GM18507 (cell line): ENCODE measurements at regions not wholly inside any gene's neighbourhood (a gene's known extent, or its start where the extent isn't known, plus 50 kb on each side); places are given as distances from the start of the nearest gene placed in this dataset.

Experiments
- DNase-seq: peaks from one replicate; pipeline ENCODE4 v3.0.0; 2011; ENCODE audit warnings: low read depth; ENCODE audit not compliant: insufficient read length; ENCODE audit errors: extremely low spot score
- FAIRE-seq: peaks from 2 replicates; lab custom pipeline; 2011; peaks lifted over from hg19 to GRCh38; lab: Jason Lieb, UNC

DNA sequence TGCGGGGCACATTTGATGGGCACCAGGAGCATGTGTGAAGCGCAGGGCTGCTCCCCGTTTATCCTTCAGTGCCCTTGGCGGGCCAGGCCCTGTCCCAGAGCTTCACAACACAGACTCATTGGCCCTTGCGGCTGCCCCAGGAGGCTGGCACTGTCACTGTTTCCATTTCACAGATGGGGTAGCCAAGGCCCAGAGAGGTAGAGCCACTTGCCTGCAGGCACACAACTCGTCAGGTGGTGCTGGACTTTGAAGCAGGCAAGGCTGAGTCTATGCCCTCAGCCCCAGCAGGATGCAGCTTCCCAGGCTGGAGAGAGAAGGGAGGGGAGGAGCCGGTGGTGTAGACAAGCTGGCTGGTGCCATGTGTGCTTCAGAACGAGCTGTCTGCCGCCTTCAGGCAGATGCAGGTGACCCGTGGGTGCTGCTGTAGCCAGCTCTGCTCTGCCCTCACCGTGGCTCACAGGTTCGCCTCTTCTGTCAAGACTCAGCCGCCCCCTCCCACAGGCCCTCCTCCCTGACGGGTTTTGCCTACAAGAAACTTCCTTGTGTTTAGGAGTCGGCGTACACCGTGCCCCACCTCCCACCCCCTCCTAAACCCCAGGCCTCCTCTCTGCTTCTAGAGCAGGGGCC is 232.3 kb upstream of the CIBAR2 start:
- DNase-seq (no peak), FAIRE-seq (no peak)

DNA sequence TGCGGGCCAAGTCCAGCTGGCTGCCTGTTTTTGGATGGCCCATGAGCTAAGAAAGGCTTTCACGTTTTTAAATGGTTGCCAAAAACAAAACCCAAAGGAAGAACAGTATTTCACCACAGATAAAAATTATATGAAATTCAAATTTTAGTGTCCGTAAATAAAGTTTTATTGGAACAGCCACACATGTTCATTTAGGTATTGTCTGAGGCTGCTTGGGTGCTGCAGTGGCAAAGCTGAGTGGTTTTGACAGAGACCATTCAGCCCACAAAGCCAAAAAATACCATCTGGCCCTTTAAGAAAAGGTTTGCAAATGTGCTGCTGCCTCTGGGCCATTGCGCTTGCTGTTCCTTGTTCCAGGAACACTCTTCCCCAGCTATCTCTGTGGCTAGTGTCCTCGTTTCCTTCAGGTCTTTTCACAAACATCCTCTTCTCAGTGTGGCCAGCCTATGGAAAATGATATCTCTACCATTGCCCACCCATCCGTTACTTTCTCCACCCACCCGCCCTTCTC is 232.9 kb upstream of the CIBAR2 start:
- FAIRE-seq = no peak
- no peak for DNase-seq

DNA sequence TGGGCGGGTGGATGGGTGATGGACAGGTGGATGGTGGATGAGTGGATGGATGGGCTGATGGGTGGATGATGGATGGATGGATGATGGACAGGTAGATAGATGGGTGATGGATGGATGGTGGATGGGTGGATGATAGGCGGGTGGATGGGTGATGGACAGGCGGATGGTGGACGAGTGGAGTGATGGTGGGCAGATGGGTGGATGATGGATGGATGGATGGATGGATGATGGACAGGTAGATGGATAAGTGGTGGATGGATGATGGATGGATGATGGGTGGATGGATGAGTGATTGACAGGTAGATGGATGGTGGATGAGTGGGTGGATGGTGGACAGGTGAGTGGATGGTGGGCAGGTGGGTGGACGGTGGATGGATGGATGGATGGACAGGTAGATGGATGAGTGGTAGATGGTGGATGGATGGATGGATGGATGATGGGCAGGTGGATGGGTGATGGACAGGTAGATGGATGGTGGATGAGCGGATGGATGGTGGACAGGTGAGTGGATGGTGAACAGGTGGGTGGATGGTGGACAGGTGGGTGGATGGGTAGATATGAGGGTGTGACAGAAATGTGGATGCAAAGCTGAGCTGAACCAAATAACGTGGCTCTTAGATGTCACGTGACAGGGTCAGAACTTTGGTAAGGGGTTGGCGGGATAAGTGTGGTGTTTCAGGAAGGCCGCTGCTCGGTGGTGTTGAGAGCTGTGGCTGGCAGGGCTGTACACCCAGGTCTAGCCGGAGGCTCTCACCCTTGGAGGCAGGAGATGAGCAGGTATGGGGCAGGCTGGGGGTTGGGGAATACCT is 234.3 kb upstream of the CIBAR2 start:
- FAIRE-seq (no peak), DNase-seq (no peak)

DNA sequence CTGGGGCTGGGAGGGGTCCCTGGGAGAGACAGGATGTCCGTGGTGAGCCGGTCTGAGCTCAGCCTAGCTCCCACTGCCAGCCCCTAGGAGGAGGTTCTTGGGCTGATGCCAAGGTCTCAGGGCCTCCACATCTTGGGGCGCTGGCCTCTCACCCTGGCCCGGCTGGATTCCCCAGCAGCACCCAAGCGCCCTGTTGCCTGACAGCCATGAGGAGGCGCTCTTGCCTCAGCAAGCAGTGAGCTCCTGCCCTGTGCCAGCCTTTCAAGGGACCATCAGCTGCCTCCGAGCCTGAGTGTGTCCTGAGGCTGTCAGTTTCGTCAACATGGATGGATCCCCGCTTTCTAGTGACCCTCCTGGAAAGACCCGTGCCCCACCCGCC is 234.9 kb upstream of the CIBAR2 start:
- no peak for DNase-seq
- no peak for FAIRE-seq

DNA sequence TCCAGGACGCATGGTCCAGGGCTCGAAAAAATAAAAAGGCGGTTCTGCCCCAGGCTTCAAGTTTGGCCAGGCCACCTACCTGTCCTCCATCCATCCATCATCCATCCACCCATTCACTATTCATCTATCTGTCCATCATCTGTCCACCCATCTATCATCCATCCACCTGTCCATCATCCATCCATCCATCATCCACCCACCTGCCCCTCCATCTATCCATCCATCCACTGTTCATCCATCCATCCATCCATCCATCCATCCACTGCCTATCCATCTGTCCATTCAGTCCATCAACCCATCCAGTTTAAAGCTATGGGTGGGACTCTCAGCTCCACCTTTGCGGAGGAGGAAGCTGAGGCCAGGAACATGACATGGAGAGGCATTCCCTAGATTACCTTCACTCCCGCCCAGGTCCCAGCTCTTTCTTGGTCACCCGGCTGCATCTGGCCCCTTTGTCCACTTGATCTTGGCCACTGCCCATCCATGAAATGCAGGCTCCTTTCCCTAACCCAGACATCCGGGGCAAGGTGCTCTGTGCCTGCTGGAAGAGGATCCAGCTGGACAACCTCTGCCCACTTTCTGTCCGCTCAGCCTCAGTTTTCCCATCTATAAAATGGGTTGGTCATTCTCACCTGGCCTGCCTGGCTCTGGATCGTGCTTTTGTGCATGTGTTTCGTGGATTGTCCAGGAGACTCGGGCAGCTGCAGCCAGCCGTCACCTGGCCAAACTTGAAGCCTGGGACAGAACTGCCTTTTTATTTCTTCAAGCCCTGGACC is 236.0 kb upstream of the CIBAR2 start:
- DNase-seq (no peak), FAIRE-seq (no peak)

DNA sequence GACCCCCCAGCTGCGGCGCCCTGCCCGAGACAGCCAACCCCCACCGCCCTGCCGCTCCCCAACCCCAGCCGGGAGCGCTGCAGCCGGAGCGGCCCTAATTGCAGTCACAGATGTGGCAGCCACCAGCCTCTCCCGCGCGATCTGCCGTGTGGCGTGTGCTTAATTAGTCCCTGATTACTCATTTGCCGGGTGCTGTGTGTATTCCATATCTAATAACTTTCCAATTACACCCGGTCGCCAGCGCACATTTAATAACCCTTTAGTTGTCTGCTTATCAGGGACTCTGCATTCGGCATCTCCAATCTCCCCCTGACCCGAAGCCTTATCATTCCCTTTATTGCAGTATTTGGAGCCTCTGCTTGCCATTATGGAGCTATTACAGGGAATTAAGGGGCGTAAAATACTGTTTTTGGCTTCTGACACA is 236.7 kb upstream of the CIBAR2 start:
- no peak for FAIRE-seq

DNA sequence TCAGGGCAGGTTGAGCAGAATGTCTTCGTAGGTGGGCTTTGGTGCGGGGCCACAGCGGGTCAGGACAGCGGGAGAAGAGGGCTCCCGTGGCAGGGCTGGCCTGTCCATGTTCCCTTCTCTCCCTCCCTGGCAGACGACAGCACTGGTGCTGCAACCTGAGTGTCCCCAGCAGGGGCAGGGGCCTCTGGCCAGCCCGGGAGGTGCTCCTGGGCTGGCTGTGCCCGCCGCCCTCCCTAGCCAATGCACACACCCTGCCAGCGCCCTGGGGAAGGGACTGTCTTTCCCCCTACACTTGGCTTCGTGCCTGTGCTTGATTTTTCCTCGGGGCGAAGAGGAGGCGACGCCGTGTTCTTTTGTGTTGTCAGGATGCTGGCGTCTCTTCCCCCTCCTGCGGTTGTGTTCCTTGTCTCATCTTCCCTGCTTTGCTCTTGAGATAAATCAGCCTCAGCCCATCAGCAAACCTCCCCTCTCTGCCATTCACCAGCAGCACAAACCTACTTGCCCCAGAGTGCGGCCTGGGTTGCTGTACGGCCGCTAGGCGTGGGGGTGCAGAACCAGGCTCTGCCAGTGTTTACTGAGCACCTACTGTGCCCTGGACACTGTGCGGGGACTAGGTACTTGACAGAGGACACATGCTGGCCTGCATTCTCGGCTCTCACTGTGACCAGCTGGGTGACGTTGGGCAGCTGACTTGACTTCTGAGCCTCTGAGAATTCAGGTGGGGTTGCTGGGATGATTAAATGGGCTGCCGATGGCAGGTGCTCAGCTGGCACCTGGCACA is 237.3 kb upstream of the CIBAR2 start:
- no peak for DNase-seq

More for the DNA sequence above, 236.7 kb upstream of the CIBAR2 start:
- no peak for DNase-seq

DNA sequence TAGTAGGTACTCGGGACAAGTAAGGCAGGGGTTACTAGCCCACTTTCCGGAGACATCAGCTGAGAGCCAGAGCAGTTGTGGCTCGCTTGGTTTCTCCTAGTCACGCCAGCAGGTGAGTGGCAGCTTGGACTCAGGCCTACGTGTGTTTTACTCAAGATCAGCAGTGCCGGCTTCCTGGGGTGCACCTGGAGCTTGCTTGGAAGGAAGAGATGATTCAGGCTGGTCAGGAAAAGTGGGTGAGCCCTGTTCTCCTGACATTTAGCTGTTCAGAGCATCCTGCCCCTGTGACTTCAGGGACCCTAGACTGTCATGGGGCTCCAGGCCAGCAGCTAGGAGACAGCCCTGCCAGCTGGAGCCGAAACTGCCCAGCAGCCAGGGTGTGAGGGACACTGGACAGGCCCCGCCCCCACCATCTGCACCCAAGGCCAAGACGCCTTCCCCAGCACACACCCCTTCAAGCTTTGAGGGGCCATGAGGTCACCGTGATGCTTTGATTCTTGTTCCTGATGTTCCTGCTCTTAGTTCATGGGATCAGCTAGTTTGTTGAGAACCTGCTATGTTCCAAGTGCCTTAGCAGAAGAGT is 238.0 kb upstream of the CIBAR2 start:
- DNase-seq (no peak), FAIRE-seq (no peak)

More for the DNA sequence above, 237.3 kb upstream of the CIBAR2 start:
- FAIRE-seq = no peak

DNA sequence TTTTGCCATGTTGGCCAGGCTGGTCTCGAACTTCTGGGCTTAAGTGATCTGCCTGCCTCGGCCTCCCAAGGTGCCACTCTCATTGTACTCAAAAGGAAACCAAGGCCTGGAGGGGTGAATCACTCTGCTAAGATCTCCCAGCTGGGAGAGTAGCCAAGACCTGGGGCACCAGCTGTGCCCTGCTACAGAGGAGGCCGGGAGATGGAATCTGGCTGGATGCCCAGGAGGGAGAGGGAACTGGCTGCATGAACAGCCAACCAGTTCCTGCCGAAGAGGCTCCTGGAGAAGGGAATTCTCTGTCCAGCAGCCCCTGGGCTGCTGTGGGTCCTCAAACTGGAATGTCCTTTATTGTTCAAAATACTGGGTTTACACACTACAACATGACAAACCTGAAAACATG is 238.7 kb upstream of the CIBAR2 start:
- DNase-seq (no peak), FAIRE-seq (no peak)

DNA sequence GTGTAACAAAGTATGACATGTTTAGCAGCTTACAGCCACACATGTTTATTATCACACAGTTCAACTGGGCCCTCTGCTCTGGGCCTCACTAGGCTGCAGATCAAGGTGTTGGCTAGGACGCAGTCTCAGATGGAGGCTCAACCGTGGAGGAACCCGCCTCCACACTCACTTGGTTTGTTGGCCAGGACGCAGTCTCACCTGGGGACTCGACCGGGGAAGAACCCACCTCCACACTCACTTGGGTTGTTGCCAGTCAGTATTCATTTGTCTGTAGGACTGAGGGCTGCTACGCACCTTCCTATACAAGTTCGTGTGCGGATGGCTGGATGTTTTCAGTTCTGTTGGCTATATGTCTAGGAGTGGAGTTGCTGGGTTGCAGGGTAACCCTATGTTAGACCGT is 240.7 kb upstream of the CIBAR2 start:
- FAIRE-seq (no peak), DNase-seq (no peak)

DNA sequence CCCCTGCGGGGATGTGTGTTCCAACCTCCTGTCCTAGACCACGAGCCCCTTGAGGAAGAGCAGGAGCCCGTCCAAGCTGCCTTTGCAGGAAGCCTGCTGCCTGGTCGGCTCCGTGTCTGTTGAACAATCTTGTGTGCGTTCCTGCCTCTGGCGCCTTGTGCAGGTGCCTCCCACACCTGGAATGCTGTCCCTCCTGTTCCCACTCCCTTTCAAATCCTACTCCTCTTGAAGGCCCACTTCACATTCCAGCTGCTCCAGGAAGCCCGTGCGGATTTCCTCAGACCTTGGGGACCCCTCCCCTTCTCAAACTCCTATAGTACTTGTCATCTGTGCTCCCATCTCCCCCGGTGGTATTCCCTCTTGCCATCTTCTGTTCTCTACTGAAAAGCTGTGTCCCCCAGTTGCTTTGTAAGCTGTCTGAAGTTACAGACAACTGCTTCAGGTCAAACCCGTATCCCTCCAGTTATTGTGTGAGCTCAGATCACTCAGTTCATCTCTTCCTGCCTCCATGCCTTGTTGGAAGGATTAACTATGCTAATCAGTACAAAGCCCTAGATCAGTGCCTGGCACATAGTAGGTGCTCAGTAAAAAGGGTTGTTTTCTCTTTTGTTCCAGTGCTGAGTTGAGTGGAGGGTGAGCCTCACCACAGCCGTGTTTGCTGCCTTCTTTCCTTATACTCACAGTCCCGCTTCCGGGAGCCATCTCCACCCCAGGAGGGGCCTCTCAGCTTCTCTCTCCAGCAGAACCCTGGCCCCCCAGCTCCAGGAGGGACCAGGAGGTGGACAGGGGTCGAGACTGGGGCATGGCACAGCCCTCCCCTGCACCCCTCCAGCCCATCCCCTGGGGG is 241.8 kb upstream of the CIBAR2 start:
- DNase-seq (no peak), FAIRE-seq (no peak)

DNA sequence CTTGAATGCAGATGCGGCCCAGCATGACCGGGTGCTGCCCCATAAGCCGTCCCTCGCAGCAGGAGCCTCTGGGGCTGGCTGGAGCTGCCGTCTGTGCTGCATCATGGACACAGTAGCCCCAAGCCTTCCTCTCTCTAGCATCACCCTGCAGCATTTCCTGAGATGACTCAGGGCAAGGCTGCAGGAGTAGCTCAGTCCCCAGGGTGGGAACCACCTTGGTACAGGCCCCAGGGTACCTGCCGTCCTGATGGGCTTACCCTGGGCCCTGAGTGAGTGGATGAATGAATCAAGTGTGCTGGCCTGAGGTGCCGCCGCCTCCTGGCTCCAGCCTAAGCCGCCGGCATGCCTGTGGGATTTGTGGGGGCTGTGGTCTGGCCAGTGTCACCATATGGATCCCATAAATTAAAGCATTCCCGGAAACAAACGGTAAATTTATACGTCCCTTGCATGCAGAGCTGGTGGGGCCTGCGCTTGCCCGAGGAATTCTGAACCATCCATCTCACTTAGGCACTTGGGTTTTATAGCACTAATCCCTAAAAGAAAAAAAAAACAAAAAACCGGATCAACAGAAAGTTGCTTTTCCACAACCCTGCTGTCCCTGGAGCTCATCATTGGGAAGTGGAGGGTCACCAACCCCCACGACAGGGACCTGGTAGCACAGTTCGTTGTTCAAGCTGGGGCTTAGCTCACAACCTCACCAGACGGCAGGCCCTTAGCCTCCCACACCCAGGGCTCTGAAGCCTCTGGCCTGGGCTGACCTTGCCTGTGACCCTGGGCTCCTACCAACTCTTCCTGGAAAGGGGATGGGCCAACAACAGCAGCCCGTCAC is 242.6 kb upstream of the CIBAR2 start:
- no peak for FAIRE-seq
- no peak for DNase-seq

DNA sequence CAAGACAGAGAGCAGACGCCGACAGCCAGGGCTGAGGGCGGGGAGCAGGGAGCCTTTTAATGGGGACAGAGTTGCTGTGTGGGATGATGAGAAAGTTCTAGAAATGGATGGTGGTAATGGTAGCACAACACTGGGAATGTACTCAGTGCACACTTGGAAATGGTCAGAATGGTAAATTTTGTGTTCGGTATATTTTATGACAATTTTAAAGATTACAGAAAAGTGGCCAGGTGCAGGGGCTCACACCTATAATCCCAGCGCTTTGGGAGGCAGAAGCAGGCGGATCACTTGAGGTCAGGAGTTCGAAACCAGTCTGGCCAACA is 243.2 kb upstream of the CIBAR2 start:
- DNase-seq (no peak), FAIRE-seq (no peak)

DNA sequence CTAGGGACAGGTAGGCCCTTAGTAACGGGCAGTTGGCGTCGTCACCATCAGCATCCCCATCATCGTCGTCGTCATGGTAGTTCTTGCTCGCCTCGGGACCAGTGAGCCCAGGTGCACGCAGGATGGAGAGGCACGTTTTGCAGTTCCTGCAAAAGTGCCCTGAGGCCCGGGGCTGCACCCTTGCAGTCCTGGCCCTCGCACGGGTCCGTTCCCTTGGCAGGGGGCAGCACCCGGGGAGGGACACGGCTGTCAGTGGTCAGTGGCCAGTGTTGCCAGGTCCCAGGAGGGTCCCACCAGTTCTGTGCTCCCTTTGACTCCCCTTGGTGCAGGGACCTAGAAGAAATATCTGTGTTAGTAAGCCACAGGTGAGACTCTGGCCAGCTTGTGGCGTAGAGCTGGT is 243.9 kb upstream of the CIBAR2 start:
- no peak for FAIRE-seq
- no peak for DNase-seq

DNA sequence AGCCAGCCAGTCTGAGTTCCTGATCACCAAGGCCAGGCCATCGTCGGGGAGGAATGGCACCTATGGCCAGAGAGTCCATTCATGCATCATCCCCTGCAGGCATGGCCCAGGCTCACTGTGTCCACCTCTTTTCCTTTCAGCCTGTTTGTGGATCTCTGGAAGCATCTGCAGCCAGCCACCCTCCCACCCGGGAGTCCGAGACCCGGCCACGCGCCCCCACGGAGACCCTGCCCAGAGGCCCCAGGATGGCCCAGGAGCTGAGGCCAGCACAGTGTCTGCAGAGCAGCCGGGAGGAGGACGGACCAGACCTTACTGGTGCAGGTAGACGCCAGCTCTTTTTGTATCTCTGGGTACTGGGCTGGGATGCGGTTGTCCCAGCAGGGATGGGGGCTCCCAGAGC is 245.1 kb upstream of the CIBAR2 start:
- FAIRE-seq (no peak), DNase-seq (no peak)

DNA sequence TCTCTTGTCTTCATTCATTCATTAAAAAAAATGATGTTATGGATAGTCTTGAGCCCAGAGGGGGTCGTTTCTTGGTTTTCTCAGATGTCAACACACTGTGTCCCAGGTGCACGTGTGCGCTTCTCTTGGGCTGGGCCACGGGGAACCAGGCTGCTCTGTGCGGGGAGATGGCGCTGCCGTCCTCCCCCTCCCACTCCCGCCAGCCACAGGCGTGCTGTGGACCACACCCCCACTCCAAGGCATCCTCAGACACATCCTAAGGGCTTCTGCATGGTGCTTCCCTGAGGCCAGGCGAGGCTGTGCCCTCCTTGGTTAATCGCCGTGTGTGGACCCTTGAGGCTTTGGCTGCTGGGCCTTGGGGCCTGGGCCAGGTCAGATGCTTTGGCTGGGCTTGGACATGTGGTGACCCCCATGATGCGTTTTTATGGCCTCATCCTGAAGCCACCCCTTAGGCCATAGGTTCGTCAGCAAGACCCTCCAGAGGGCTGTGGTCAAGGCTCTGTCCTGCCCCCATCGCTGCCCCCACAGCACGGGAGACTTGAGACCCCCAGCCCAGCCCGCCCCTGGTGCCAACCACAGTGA is 245.7 kb upstream of the CIBAR2 start:
- FAIRE-seq = no peak
- no peak for DNase-seq

DNA sequence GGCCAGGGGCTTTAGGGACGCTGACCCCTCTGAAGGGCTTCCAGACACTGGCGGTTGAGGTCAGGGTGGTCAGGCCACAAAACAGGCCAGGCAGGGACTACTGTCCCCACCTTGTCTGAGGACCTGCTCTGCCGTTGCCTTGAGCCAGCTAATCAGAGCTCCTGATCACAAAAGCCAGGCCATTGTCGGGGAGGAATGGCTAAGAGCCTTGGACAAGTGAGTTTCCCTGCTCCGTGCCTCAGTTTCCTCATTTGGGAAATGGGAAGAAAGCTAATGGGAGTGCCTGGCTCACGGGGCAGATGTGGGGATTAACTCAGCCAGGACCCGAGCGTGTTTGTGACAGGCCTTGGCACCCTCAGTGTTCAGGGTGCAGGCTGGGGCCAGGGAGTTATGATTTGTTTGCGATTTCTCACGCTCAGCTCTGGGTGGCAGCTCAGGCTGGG is 246.5 kb upstream of the CIBAR2 start:
- no peak for FAIRE-seq
- DNase-seq = no peak
